SK-MEL-5 (cell line): ENCODE measurements at regions not wholly inside any gene's neighbourhood (a gene's known extent, or its start where the extent isn't known, plus 50 kb on each side); places are given as distances from the start of the nearest gene placed in this dataset.

ENCODE experiments used
- DNase-seq: peaks from one replicate; pipeline ENCODE4 v3.0.0-alpha.2; 2016; ENCODE audit warnings: low read depth, low spot score
- in situ Hi-C: cut with HindIII; loops from 2 replicates; pipeline ENCODE4 v1.10.0; 2016; ENCODE audit warnings: low sequenced_read_pairs, high pct_unique_total_duplicates, low pct_unique_long_range_greater_than_20kb

DNA sequence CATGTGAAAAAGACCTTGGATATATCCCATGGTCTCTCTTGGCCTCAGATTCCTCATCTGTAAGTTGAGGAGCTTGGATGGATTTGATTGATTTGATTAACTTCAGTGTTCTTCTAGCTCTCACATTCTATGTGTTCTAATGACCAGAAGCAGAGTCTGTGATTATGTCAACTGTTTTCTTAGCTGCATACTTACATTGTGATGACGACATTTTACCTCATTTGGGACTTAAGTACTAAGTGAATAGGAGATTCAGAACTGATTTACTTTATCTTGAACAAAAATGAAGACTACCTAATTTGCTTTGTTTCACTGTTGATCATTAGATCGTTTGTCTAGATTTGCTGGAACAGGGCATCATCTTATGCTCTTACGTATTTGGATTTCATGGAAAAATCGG is 427.7 kb downstream of the SH3GL2 start:
- in situ Hi-C loops = no loop called here
- DNase-seq = no peak

GRCh38 chr9:18007621-18008020 is 428.8 kb downstream of the SH3GL2 start:
- DNase-seq = no peak

GRCh38 chr9:18009902-18010301 is 431.0 kb downstream of the SH3GL2 start:
- in situ Hi-C loops = no loop called here

More at GRCh38 chr9:18007621-18008020, 428.8 kb downstream of the SH3GL2 start:
- in situ Hi-C loops = no loop called here

GRCh38 chr9:18010492-18010891 is 431.6 kb downstream of the SH3GL2 start:
- in situ Hi-C loops = no loop called here
- no peak for DNase-seq

More at GRCh38 chr9:18009902-18010301, 431.0 kb downstream of the SH3GL2 start:
- no peak for DNase-seq

- in situ Hi-C loops = no loop called here
Measured at GRCh38 chr9:18012170-18012569, 433.3 kb downstream of the SH3GL2 start.

GRCh38 chr9:18014556-18014955 is 435.7 kb downstream of the SH3GL2 start:
- no peak for DNase-seq
- in situ Hi-C loops = no loop called here

More at GRCh38 chr9:18012170-18012569, 433.3 kb downstream of the SH3GL2 start:
- no peak for DNase-seq

DNA sequence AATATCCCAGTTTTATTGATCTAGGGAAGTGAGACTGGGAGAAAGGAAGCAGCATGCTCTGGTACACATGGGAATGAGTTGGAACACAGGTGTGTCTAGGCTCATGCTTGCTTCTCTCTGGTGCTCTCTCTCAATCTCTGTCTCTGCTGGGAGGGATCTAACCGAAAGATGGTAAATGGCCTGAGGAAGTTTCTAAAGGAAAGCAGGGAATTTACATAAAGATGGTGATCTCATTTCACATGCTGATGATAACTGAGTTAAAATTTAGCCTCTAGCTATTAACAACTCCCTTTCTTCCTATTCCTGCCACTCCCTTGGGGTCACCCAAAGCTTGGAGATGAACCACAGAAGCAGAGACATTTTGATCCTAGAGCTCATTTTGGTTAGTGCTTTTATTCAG is 436.2 kb downstream of the SH3GL2 start:
- in situ Hi-C loops = no loop called here
- no peak for DNase-seq

DNA sequence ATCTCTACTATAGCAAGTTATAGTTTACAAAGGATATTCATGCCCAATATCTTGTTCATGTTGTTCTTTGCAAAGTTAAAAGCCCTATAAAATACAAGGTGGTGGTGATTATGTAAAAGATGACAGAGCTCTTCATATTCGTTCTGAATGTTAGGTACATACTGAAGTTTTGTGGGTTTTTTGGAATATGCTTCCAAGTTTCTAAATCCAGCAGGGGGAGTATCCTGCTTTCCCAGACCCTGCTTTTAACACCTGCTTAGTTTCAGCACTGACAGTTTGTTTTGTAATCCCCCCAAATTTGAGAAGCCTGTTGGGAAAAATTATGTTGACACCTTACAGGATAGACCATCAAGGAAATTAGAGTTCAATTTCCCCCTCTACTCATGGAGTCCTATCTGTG is 438.3 kb downstream of the SH3GL2 start:
- peak; percentile 0 for DNase-seq
- in situ Hi-C loops = no loop called here

DNA sequence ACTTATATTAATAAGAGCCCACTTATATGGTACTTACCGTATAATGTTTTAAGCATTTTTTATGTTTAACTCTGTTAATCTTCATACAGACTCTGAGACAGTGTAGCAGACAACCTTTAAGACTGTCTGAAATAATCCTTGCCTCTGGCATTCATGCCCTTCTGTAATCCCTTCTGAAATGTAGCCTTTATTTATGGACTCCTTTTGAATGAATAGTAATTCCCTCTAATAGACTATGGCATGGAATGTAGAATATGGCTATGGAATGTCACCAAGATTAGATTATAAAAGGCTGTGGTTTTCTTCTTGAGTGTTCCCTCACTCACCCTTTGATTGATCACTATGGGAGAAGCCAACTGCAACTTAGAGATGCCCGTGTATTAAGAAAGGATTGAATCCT is 439.4 kb downstream of the SH3GL2 start:
- in situ Hi-C loops = no loop called here
- no peak for DNase-seq

DNA sequence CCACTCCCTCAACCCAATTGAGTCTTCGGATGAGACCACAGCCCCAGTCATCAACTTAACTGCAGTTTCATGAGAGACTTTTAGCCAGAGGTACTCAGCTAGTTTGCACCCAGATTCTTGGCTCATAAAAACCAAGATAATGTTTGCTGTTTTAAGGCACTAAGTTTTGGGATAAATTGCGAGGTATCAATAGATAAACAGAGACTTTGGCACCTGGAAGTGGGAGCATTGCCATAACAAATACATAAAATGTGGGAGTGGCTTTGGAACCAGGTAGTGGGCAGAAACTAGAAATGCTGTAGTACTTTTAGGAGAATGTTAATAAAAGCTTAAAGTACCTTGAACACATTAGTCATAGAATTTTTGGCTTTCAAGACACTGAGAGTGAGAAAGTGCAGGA is 439.8 kb downstream of the SH3GL2 start:
- no peak for DNase-seq
- in situ Hi-C loops = no loop called here

DNA sequence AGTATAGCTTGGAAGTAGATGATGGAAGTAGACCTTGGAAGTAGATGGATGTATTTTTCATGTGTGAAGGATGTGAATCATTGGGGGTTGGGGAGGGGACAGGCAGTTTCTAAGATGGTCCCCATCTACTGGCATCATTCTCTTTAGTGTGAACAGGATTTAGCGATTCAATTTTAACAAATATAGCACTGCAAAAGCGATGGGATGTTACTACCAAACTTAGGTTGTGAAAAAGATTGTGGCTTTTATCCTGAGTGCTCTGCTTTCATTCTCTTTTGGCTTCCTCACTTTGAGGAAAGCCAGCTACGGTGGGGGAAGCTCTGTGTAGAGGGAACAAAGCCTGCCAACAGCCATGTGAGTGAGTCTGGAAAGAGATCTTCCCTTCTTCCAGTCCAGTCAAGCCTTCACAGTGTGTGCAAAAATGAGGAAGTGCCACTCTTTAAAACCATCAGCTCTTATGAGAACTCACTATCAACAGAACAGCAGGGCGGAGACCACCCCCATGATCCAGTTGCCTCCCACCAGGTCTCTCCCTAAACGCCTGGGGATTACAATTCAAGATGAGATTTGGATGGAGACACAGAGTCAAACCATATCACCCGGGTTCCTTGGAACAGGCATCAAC is 441.4 kb downstream of the SH3GL2 start:
- in situ Hi-C loops = no loop called here

GRCh38 chr9:18022642-18023041 is 443.8 kb downstream of the SH3GL2 start:
- in situ Hi-C loops = no loop called here
- no peak for DNase-seq

More for the DNA sequence above, 441.4 kb downstream of the SH3GL2 start:
- no peak for DNase-seq

DNA sequence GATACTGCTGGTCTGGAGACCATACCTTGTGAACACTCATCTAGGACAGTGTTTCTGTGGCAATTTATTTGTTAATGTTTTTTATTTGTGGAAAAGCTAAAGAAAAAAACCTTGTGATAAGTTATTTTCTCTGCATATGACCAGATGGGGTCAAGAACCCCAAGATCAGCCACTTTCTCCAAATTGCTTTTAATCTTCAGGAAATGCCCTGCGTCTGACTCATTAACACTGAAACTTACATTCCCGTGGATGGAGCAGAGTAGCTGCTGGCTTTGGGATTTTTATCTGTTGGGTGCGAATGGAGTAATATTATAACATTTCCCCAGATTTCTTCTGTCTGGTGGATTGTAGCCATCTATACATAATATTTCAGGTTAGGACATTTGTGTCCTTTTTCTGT is 444.5 kb downstream of the SH3GL2 start:
- no peak for DNase-seq
- in situ Hi-C loops = no loop called here

- DNase-seq = no peak
- in situ Hi-C loops = no loop called here
Measured at GRCh38 chr9:18032636-18033035, 441.3 kb upstream of the ADAMTSL1 start.

DNA sequence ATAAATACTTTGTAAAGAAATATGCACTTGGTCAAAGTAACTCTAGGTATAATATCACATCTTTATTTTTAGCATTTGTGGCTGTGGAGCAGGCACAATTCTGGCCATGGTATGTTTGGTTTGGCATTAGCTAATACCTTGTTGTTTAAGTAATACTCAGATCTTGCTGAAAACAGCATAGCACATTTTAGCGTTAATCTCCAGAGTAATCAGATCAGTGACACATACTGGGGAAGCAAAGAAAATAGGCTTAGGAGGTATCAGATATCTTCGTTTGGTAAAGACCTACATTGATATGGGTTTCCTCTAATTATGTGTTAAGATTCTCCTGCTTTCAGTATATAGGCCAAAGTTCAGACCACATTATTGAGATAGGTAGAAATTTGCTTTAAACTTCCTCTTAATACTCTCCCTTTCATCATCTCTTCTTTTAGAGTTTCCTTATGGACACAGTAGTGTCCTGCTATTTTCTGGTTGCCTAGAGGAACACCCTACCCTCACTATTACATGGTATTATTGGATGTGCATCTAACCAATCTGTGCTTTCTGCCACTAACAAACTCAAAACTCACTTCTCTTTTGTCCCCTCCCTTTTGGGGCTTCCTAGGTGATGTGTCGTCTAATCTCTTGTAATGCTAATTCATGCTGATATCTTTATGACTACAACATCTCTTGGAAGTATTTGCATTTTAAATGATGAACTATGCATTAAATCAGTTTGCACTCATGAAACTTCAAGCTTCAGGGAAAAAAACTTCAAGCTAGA is 437.3 kb upstream of the ADAMTSL1 start:
- no peak for DNase-seq
- in situ Hi-C loops = no loop called here

- DNase-seq = no peak
- in situ Hi-C loops = no loop called here
Measured at GRCh38 chr9:18037981-18038380, 436.0 kb upstream of the ADAMTSL1 start.

DNA sequence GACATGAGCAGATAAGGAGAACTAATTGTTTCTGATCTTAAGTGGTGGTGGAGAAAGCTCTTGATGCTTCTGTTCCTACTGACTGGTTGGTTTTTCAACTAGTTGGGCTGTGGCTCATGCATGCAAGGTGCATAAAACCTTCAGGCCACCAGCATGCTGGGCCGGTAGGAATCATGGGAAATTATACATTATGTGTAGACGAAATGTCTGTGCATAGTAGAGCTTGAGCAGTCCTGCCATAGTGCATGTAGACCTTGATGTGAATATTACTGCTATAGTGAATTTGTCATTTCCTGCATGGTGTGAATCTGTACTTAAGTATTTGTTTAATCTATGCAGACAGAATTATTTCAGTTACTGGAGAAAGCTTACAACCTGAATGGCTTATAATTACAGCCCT is 433.6 kb upstream of the ADAMTSL1 start:
- DNase-seq = no peak
- in situ Hi-C loops = no loop called here

DNA sequence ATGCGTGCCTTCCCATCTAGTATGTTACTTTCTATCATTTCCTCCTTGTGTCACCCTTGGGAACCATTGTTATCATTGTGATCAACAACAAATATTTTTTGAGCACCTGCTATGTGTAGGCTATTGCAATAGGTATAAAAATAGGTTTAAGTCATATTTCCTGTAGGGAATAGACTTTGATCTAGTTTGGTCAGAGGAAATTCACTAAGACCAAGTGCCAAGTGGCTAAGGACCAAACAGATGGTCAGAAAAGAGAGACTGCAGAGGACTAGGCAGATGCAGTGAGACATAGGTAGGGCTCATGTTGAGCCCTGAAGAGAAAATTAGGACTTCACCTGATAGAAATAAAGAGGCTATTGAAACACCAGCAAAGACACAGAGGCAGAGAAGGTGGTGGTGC is 430.0 kb upstream of the ADAMTSL1 start:
- DNase-seq = no peak
- in situ Hi-C loops = no loop called here

DNA sequence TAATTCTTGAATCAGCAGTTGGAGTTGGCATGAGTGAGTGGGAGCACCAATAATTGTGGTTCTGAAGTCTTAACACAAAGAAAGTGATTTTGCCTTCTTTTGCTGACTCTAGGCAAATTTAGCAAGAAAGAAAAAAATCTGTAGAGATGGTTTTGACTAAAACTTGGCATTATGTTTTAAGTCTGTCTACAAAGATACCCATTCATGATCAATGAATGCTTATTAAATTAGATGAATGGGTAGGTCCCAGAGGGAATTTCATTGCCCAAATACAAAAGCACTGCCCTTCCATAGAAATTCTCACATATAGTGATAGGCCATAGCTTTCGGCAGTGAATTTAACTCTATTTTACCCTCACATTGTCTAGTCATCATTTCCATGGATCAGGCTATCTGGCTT is 428.6 kb upstream of the ADAMTSL1 start:
- no peak for DNase-seq
- in situ Hi-C loops = no loop called here
